ENCODE measurements at regions not wholly inside any gene's neighbourhood (a gene's known extent, or its start where the extent isn't known, plus 50 kb on each side); places are given as distances from the start of the nearest gene placed in this dataset.

DNA sequence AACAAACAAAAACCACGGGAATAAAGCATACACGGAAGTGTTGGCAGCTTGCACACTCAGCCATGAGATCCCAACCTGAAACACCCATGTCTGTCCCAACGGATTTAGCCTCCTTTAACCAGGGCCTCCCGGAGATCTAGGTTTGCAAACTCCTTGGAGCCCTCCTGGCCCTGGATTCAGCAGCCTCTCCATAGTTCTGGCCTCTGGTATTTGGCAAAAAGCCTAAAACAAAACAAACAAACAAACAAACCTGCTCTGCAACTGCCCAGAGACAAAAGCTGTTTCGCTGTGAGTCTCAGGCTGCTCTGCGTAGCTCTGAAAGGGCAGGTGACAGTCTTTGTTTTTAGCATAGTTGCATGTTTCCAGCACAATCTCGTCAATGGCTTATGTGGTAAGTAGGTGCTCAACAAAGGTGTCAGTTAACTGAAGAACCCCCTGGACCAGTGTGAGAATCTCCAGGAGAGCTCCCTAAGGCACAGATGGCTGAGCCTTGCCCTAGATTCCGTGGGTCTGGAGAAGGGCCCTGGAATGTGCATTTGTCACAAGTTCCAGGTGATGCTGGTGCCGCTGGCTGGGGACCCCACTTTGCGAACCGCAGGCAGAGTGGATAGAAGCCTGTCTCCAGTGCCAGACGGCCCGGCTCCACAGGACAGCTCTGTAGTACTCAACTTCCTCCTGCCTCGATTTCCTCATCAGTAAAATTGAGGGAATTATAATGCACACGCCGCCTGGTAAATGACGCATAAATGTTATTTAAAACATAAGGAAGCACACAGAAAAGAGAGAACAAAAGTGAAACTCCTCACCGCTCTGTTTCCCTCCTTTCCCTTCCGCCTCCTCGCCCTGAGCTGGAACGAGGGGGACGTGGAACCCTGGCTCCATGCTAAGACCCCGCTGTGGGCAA lies 86.2 kb downstream of the RIPK4 start:
- Histone ChIP-seq H3K36me3 (no peaks in the 10 kb centered on the region), H4K20me1 (no peaks in the 10 kb centered on the region; a peak in 1 of 22 replicates), H3K27me3 (no peaks in the 10 kb centered on the region), H3K9me3 (replicated peaks in 1 of 11) (no peaks in the 10 kb centered on the region), H3K27ac (no peak overlapping the region), H3K4me3 (no peak overlapping the region), H3K4me1 (no peaks in the 10 kb centered on the region), H3K9ac (no peak overlapping the region), H3K4me2 (no peak overlapping the region)
- no peak for TF ChIP-seq Cebpa-rat (IDR thresholded peaks at IDR 0.05)

- H3K4me3 ChIP-seq, result no peak overlapping the region
- H3K27ac ChIP-seq, result no peak overlapping the region
- TF ChIP-seq Cebpa-rat (IDR thresholded peaks at IDR 0.05), result no peak
- H3K36me3 ChIP-seq, result no peaks in the 10 kb centered on the region
- no peaks in the 10 kb centered on the region for H3K9me3 ChIP-seq (replicated peaks in 1 of 11)
- no peaks in the 10 kb centered on the region; a peak in 1 of 22 replicates for H4K20me1 ChIP-seq
- no peak overlapping the region for H3K9ac ChIP-seq
- H3K4me1 ChIP-seq, result no peaks in the 10 kb centered on the region
- no peak overlapping the region for H3K4me2 ChIP-seq
- no peaks in the 10 kb centered on the region for H3K27me3 ChIP-seq
Measured at GRCh38 chr21:41678924-41679318, 87.9 kb downstream of the RIPK4 start.

GRCh38 chr21:41678016-41678923 lies 88.6 kb downstream of the RIPK4 start:
- Histone ChIP-seq H3K9me3 (replicated peaks in 1 of 11) (no peaks in the 10 kb centered on the region), H3K36me3 (no peaks in the 10 kb centered on the region), H3K4me1 (no peaks in the 10 kb centered on the region), H3K9ac (no peak overlapping the region), H3K27me3 (no peaks in the 10 kb centered on the region), H4K20me1 (no peaks in the 10 kb centered on the region; a peak in 1 of 22 replicates), H3K4me3 (no peak overlapping the region), H3K4me2 (no peak overlapping the region), H3K27ac (no peak overlapping the region)
- no peak for TF ChIP-seq Cebpa-rat (IDR thresholded peaks at IDR 0.05)

DNA sequence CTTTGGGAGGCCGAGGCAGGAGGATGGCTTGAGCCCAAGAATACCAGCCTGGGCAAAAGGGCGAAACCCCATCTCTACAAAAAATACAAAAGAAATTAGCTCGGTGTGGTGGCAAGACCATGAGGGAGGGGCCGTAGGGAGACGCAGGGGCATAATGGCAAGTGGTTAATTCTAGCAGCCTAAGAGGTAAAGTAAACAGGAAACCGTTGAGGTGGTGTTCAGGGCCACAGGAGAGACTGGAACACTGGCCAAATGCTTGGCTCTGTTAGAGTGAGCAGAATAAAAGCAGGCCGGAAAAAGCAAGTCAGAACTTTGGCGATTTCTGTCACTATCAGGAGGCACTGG lies 89.2 kb downstream of the RIPK4 start:
- H3K27ac ChIP-seq, result no peak overlapping the region
- H3K9ac ChIP-seq, result no peak overlapping the region

DNA sequence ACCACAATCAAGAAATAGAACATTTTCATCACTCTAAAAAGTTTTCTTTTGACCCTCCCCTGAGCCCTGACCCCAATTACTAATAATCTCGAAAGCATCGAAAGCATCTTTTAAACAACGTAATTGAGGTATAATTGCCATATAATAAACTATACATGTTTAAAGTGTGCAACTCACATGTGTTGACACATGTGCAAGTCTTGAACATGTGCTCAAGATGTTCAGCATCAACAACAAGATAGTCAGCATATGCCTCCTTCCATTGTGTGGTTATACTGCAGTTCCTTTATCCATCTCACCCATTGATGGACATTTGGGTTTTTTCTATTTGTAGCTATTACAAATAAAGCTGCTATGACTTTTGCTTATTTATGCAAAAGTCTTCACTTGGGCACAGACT lies 90.7 kb downstream of the RIPK4 start:
- no peak overlapping the region for H3K4me3 ChIP-seq
- H3K9me3 ChIP-seq (replicated peaks in 1 of 11), result no peaks in the 10 kb centered on the region
- no peaks in the 10 kb centered on the region for H3K36me3 ChIP-seq
- no peak overlapping the region for H3K27ac ChIP-seq
- H3K4me2 ChIP-seq, result no peak overlapping the region
- no peak for TF ChIP-seq Cebpa-rat (IDR thresholded peaks at IDR 0.05)
- H3K27me3 ChIP-seq, result 0 out of 22 replicates have a peak, but pooled peaks cover 0 to 6% (median 0%) of the 10 kb centered on the region in 11 experiments
- H3K9ac ChIP-seq, result no peak overlapping the region
- H3K4me1 ChIP-seq, result peaks cover 9 to 14% (median 12%) of the 10 kb centered on the region in 10 experiments; a peak in 19 of 20 replicates
- no peaks in the 10 kb centered on the region; a peak in 1 of 22 replicates for H4K20me1 ChIP-seq

More for the DNA sequence above, 89.2 kb downstream of the RIPK4 start:
- H4K20me1 ChIP-seq, result no peaks in the 10 kb centered on the region; a peak in 1 of 22 replicates
- no peak overlapping the region for H3K4me2 ChIP-seq
- no peak for TF ChIP-seq Cebpa-rat (IDR thresholded peaks at IDR 0.05)
- H3K4me1 ChIP-seq, result no peaks in the 10 kb centered on the region
- H3K9me3 ChIP-seq (replicated peaks in 1 of 11), result no peaks in the 10 kb centered on the region
- H3K36me3 ChIP-seq, result no peaks in the 10 kb centered on the region
- no peak overlapping the region for H3K4me3 ChIP-seq
- no peaks in the 10 kb centered on the region for H3K27me3 ChIP-seq

DNA sequence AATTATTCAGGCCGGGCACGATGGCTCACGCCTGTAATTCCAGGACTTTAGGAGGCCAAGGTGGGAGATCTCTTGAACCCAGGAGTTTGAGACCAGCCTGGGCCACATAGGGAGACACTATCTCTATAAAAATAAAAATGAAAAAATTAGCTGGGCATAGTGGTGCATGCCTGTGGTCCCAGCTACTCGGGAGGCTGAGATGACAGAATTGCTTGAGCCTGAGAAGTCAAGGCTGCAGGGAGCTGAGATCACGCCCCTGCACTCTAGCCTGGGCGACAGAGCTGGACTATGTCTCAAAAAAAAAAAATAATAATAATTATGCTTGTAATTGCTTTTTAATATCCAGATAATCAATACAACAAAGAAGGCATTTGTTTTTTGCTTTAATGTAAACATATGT lies 91.3 kb downstream of the RIPK4 start:
- TF ChIP-seq Cebpa-rat (IDR thresholded peaks at IDR 0.05), result no peak
- no peak overlapping the region for H3K27ac ChIP-seq

GRCh38 chr21:41674402-41674801 lies 92.5 kb downstream of the RIPK4 start:
- Histone ChIP-seq H3K9me3 (replicated peaks in 1 of 11) (no peaks in the 10 kb centered on the region), H3K36me3 (no peaks in the 10 kb centered on the region), H3K4me2 (no peak overlapping the region), H3K27ac (no peak overlapping the region), H4K20me1 (no peaks in the 10 kb centered on the region; a peak in 1 of 22 replicates), H3K9ac (no peak overlapping the region), H3K27me3 (0 out of 22 replicates have a peak, but pooled peaks cover 0 to 7% (median 0%) of the 10 kb centered on the region in 11 experiments), H3K4me3 (no peak overlapping the region), H3K4me1 (peaks cover 9 to 29% (median 24%) of the 10 kb centered on the region in 10 experiments; a peak in 19 of 20 replicates)
- no peak for TF ChIP-seq Cebpa-rat (IDR thresholded peaks at IDR 0.05)

More for the DNA sequence above, 91.3 kb downstream of the RIPK4 start:
- H3K4me3 ChIP-seq, result no peak overlapping the region
- no peaks in the 10 kb centered on the region for H3K36me3 ChIP-seq
- no peaks in the 10 kb centered on the region for H3K9me3 ChIP-seq (replicated peaks in 1 of 11)
- 0 out of 22 replicates have a peak, but pooled peaks cover 0 to 7% (median 0%) of the 10 kb centered on the region in 11 experiments for H3K27me3 ChIP-seq
- H3K4me1 ChIP-seq, result peaks cover 9 to 17% (median 13%) of the 10 kb centered on the region in 10 experiments; a peak in 19 of 20 replicates
- H4K20me1 ChIP-seq, result no peaks in the 10 kb centered on the region; a peak in 1 of 22 replicates
- H3K4me2 ChIP-seq, result no peak overlapping the region
- H3K9ac ChIP-seq, result no peak overlapping the region

DNA sequence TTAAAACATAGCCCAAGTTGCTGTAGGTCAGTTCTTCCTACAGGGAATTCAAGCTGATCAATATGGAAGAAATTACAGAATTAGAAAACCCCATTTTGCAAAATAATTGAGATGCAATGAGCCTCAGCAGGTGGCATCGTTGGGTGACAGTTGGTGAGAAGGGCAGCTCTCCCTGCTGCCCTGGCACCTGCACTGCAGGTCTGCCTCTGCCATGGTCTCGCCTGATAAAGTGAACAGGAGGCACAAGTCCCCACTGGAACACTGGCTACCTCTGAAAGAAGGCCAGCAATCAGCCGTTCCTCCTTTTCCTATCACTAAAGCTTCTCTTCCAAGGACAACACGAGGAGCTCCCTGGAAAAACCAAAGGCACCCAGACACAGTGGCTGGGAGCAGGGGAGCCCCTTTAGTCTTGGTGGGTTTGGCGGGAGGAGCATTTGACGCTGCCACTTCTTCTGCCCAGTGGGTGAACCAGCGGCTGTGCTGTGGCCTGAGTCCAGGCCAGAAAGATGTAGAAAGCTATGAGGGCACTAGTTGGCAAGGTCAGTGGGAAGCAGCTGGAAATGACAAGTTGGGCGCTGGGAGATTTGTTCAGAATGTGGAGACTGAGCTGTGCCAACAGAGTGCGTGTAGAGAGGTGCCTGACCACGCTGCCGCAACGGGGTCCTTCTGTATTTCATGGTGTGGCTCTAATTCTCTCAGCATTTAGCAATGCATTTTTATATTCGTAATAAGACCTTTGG lies 93.1 kb downstream of the RIPK4 start:
- Histone ChIP-seq H4K20me1 (no peaks in the 10 kb centered on the region; a peak in 1 of 22 replicates), H3K4me2 (no peak overlapping the region), H3K9me3 (replicated peaks in 1 of 11) (no peaks in the 10 kb centered on the region), H3K27ac (no peak overlapping the region), H3K27me3 (0 out of 22 replicates have a peak, but pooled peaks cover 0 to 7% (median 0%) of the 10 kb centered on the region in 11 experiments), H3K4me1 (peaks cover 9 to 33% (median 26%) of the 10 kb centered on the region in 10 experiments; a peak in 19 of 20 replicates), H3K4me3 (no peak overlapping the region), H3K9ac (no peak overlapping the region), H3K36me3 (no peaks in the 10 kb centered on the region)
- TF ChIP-seq Cebpa-rat (IDR thresholded peaks at IDR 0.05), result no peak

Data from BLaER1 treated with 17β-estradiol and CSF1 and Interleukin-3, amounts not matched to agents 10 nM and 100 nM (cell line).